AG10803 (cell line): ENCODE measurements at regions not wholly inside any gene's neighbourhood (a gene's known extent, or its start where the extent isn't known, plus 50 kb on each side); places are given as distances from the start of the nearest gene placed in this dataset.
"Not testable (repeated sequence)": the region's sequence is repeated elsewhere in the genome, so short reads cannot be mapped to it uniquely, and the experiment has no call there.

ENCODE experiments used
- DNase-seq: peaks from one replicate; pipeline ENCODE4 v3.0.0; 2010; ENCODE audit warnings: low read depth
- H3K4me3 ChIP-seq: 2 replicates; pipeline ENCODE4 v1.5.1; 2011; ENCODE audit warnings: mild to moderate bottlenecking, low read length, control low read depth
- TF ChIP-seq, protein P1 (sequence below): conservative IDR thresholded peaks from 2 replicates; pipeline ENCODE4 v1.5.1; 2011; ENCODE audit warnings: mild to moderate bottlenecking, low read length, control low read depth, inconsistent platforms

DNA sequence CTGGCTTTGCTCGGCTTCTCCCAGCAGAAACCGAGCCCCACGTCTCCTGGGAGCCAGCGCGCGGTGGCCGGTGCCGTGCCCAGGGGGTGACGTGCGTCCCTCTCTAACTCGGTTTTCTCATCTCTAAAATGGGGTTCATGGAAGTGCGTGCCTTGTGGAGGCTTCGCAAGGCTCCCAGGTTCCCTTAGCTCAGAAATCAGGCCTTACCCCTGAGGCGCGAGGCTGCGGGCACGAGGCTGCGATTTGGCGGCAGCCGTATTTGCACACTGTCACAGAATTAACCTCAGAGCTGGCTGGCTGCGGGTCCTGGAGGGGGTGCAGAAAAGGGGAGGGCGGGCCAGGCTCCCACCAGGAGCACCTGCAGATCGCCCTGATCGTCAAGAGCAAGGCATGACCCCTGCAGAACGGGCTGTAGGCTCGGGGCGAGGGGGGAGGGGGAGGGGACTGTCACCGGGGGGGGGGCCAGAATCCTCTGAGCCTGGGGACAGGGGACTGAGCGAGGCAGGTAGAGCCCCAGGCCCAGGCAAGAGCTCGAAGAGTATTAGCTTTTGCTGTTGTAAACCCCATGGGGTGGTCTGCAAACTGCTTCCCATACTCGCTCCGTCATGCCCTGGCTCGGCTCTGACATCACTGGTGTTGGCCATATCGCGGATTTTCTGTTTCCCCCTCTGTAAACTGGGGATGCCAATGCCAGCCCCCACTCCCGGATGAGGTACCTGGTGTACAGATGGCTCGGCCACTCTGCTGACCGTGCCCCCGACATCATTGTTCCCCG is 62.2 kb downstream of the CCNE1 start:
- TF ChIP-seq, protein P1, sequence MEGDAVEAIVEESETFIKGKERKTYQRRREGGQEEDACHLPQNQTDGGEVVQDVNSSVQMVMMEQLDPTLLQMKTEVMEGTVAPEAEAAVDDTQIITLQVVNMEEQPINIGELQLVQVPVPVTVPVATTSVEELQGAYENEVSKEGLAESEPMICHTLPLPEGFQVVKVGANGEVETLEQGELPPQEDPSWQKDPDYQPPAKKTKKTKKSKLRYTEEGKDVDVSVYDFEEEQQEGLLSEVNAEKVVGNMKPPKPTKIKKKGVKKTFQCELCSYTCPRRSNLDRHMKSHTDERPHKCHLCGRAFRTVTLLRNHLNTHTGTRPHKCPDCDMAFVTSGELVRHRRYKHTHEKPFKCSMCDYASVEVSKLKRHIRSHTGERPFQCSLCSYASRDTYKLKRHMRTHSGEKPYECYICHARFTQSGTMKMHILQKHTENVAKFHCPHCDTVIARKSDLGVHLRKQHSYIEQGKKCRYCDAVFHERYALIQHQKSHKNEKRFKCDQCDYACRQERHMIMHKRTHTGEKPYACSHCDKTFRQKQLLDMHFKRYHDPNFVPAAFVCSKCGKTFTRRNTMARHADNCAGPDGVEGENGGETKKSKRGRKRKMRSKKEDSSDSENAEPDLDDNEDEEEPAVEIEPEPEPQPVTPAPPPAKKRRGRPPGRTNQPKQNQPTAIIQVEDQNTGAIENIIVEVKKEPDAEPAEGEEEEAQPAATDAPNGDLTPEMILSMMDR, result no peak
- peak overlapping the region; percentile 16; the same call in 1 of the 2 replicates for H3K4me3 ChIP-seq
- no peak for DNase-seq

DNA sequence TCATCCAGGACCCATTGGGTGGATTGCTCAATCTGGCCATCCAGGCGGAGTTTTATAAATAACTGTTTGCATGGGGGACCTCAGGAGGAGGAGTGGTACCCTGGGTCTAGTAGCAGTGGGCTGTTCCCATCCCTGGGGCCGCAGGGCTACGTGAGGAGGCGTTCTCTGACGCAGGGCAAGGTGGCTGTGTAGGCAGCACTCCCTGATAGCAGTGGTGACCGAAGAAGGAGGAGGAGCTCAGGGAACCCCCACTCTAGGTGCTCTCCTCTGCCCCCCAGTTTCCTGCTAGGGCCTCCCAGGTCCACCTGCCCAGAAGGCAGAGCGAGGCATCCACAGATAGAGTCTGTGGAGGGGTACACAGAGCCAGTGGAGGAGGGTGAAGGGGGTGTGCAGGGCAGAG is 64.1 kb downstream of the CCNE1 start:
- no peak for DNase-seq
- H3K4me3 ChIP-seq, result no peak overlapping the region
- TF ChIP-seq, protein P1, result no peak

DNA sequence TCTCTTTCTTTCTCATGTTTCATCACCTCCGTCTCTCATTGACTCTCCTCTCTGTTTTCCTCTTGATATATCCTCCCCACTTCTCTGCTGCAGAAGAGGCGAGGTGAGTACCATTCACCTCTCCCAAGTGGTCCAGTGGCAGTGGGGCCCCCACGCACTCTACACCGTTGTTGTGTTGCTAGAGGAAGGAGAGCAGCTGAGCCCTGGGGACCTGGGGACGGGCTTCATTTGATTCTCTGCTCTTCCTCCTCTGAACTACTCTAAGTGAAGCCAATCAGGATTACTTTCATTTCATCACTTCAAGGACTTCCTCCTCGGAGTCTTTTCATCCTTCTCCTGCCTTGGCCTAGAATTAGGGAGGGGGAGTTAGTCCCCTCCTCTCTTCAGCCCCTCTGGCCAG is 64.6 kb downstream of the CCNE1 start:
- DNase-seq, result no peak
- TF ChIP-seq, protein P1, result no peak
- H3K4me3 ChIP-seq, result no peak overlapping the region

DNA sequence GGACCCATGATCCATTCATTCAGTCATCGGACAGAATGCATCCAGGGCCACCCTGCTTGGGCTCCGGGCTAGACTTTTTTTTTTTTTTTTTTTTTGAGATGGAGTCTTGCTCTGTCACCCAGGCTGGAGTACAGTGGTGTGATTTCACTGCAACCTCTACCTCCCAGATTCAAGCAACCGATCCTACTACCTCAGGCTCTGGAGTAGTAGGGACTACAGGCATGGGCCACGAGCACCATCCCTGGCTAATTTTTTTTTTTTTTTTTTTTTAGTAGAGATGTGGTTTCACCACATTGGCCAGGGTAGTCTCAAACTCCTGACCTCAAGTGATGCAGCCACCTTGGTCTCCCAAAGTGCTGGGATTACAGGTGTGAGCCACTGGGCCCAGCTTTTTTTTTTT is 65.1 kb downstream of the CCNE1 start:
- H3K4me3 ChIP-seq, DNase-seq: not testable (repeated sequence)

DNA sequence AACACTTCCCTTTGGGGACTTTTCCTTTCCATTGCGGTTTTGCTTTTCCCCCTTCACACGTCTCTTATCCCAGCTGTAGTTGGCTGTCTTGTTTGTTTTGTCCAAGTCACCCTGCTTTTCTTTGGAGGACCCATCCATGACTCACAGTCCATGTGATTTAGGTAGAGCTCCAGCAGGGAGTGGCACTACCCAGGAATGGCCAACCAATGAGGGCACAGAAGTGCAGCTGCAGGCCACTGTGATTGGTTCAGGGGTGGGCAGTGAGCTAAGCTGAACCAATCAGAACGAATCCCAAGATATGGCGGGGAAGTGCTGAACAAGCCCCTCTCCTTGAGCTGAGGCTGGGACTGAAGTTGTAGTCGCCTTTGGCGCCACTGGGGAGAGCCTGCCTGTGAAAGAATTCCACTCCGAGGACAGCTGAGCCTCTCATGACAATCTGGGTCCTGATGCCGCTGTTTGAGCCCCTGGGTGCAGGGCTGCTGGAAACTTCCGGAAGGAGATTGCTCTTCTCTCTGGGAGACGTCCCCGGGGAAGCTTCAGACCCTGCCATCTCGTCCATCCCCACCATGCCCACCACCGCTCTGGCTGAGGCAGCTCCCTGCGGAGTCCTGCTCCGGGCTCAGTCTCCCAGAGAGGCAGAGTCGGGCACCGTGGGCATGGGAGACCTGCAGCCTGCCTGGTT is 62.9 kb upstream of the URI1 start:
- DNase-seq, result peak; percentile 45
- no peak overlapping the region for H3K4me3 ChIP-seq
- TF ChIP-seq, protein P1, result no peak

DNA sequence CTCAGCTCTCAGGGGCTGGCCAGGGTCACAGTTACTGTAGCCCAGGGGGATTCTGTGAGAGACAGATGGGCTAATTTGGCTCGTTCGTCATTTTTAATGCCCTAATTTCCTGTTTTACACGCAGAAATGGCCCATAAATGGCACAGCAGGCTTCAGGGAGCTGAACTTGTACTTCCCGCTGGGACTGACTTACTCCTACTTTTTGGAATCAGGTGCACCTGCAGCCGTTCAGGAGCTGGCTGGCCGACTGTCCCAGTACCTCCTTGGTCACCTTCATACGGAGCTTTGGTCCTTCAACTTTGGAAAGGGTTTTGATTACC is 62.4 kb upstream of the URI1 start:
- no peak overlapping the region for H3K4me3 ChIP-seq
- TF ChIP-seq, protein P1, result no peak
- no peak for DNase-seq

DNA sequence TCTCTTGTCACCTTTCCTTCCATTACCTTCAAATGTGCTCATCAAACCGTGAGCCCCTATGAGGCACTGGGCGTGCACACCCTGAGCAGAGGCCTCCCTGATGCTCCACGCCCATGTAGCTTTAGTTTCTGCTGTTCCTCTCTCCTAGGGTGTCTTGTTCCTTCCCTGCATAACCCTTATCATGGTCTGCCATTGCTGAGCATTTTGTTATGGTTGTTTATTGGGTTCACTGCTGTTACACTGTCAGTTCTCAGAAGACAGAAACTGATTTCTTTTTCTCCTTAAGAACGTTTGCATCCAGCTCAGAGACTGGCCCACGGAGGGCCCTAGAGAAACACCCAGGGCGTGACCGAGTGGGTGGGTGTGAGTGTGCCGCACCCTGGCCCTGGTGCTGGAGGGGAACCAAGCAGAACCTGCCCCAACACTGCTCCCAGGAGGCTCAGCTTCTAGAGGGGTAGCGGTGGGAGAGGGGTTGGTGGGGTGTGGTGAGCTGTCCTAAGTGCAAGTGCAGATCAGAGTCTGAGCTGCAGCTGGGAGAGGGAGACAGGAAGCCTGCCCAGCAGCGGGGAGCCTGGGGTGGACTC is 61.4 kb upstream of the URI1 start:
- DNase-seq, result no peak

More for the DNA sequence above, 61.4 kb upstream of the URI1 start:
- H3K4me3 ChIP-seq, result no peak overlapping the region
- TF ChIP-seq, protein P1, result no peak
